ENCODE measurements at regions not wholly inside any gene's neighbourhood (a gene's known extent, or its start where the extent isn't known, plus 50 kb on each side); places are given as distances from the start of the nearest gene placed in this dataset.

DNA sequence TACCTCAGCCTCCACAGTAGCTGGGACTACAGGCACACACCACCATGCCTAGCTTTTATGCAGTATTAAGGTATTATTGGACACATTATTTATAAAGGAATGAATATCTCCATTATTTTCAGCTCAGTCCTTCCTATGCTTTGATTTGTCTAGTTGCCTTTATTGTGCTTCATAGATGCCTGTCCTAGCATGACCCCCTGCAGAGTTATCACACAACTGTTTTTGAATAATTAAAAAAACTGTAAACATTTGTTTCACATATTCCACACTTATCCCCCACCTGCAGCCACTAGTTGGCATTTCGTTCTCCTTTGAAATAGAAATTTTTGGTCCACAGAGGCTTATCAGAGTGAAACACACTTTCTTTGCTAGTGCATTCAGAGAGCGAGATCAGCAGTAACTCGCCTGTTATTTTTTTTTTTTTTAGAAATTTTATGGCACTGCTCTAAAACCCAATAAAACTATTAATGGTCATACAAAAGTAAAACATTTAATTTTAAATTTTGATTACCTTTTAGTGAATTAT is 151.8 kb upstream of the RASA1 start:
- DNase-seq (ENCODE audit: low read depth): no peak

DNA sequence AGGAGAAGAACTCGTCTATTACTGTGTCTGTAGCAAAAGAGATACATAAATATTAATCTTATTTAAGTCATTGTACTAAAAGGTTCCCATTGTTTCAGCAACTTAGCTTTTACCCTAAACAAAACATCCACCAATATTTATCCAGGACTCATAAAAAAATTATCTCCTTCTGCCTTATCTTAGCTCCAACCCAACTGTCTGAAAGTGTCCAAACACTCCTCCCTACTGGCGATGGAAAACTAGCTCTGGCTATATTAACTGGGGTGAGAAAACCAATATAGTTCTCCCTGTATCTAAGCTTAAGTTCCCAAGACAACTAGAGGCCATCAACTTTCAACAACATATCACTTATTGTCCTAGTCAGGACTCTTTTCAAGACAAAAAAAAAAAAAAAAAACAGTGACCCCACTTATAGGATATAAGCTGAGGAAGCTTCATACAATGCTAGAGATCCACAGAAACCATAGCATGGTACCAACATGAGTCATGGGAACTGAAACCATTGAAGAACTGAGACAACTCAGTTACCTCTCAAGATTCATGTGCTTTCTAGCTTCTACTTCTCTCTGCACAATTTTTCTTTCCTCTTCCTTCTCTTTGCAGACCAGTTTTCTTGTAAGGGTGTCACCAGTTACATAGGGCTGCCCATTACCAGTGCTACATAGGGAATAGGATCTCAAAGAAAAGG is 150.7 kb upstream of the RASA1 start:
- DNase-seq (ENCODE audit: low read depth): peak; percentile 92
- H3K4me3 ChIP-seq (ENCODE audit: low read depth, low read length): no peak overlapping the region
- TF ChIP-seq, protein P1, sequence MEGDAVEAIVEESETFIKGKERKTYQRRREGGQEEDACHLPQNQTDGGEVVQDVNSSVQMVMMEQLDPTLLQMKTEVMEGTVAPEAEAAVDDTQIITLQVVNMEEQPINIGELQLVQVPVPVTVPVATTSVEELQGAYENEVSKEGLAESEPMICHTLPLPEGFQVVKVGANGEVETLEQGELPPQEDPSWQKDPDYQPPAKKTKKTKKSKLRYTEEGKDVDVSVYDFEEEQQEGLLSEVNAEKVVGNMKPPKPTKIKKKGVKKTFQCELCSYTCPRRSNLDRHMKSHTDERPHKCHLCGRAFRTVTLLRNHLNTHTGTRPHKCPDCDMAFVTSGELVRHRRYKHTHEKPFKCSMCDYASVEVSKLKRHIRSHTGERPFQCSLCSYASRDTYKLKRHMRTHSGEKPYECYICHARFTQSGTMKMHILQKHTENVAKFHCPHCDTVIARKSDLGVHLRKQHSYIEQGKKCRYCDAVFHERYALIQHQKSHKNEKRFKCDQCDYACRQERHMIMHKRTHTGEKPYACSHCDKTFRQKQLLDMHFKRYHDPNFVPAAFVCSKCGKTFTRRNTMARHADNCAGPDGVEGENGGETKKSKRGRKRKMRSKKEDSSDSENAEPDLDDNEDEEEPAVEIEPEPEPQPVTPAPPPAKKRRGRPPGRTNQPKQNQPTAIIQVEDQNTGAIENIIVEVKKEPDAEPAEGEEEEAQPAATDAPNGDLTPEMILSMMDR (IDR thresholded peaks at IDR 0.05; ENCODE audit: low read depth, low read length, missing control alignments): no peak

More for the DNA sequence above, 151.8 kb upstream of the RASA1 start:
- TF ChIP-seq, protein P1 (IDR thresholded peaks at IDR 0.05; ENCODE audit: low read depth, low read length, missing control alignments): no peak
- H3K4me3 ChIP-seq (ENCODE audit: low read depth, low read length): no peak overlapping the region

DNA sequence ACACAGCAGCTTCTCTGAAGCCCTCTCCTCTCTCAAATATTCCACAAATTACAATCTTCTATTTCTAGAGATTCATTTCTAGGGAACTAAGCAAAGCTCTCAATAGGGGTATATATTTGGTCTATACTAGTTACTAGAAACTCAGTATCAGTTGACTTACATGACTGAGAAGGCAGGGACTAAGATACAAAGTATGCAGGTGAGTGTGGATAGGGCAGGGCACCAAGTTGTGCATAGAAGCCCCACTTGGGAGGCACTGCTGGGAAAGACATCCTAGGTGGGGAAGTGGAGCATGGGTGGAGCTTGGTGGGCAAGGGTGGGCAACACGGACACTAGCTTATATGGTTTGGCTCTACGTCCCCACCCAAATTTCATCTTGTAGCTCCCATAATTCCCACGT is 148.1 kb upstream of the RASA1 start:
- DNase-seq (ENCODE audit: low read depth): no peak
- no peak overlapping the region for H3K4me3 ChIP-seq (ENCODE audit: low read depth, low read length)
- TF ChIP-seq, protein P1 (IDR thresholded peaks at IDR 0.05; ENCODE audit: low read depth, low read length, missing control alignments): no peak

DNA sequence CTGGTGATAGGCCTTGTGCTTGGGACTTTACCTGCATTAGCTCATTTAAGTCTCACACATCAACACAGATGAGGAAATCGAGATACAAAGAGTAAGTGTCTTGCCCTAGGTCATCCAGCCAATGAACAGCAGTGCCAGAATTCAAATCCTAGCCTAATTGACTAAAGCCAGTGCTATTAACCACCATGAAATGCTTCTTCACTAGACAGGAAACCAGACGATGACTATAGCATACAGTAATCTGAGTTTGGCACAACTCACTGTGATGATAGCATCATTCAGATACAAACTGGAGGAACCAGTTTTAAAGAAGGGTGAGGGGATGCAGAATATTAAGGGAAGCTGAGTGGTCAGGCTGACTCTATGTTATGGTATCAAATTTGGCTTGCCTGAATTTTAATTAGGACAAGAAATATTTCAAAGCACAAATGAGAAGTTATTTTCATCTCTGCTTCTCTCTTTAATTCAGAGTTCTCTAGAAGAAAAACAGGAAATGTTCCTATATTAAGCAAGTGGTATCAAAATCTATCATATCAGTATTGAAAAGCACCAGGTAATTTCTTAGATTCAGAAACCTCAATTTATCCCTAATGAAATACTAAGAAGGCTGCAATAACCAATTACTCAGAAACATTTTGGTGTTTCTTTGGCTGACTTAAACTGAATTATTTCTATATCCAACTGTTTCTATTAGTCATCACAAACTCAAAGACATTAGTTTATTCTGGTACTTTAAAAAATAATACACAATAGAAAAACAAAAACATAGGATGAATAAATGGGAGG is 147.0 kb upstream of the RASA1 start:
- no peak overlapping the region for H3K4me3 ChIP-seq (ENCODE audit: low read depth, low read length)
- peak; percentile 29 for DNase-seq (ENCODE audit: low read depth)
- TF ChIP-seq, protein P1 (IDR thresholded peaks at IDR 0.05; ENCODE audit: low read depth, low read length, missing control alignments): no peak

DNA sequence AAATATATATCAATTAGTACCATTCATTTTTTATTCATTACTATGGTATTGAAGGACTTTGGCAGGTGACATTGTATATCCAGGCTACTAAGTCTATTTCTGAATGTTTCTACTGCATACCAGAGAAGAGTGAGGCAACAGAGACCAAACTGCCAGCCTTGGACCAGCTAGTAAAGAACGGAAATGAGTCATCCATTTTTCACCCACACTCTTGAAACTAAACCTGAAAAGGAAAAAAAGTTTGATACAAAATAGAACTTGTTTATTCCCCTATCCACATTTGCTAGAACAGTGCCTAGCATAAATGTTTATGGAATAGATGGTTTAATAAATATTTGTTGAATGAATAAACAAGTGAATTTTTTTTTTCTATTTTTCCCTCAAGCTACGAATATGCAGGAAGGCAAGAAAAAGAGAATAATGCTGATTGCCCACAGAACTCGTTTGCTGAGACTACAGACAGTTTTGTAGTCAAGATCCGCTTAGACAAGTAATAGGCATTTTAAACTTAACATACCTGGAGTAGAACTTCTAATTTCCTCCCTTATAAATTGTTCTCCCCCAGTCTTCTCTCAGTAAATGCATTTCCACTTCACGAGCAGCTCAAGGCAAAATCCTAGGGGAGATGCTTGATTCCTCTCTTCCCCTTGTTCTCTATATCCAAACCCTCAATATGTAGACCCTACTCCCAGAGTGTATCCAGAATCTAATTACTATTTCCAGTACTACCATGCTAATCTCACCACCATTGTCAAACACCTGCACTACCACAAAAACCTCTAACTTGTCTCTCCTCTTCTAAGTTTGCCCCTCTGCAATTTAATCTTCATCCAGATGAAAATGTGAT is 146.2 kb upstream of the RASA1 start:
- DNase-seq (ENCODE audit: low read depth): peak; percentile 71
- TF ChIP-seq, protein P1 (IDR thresholded peaks at IDR 0.05; ENCODE audit: low read depth, low read length, missing control alignments): no peak
- H3K4me3 ChIP-seq (ENCODE audit: low read depth, low read length): no peak overlapping the region; the same call in 1 of the 2 replicates

DNA sequence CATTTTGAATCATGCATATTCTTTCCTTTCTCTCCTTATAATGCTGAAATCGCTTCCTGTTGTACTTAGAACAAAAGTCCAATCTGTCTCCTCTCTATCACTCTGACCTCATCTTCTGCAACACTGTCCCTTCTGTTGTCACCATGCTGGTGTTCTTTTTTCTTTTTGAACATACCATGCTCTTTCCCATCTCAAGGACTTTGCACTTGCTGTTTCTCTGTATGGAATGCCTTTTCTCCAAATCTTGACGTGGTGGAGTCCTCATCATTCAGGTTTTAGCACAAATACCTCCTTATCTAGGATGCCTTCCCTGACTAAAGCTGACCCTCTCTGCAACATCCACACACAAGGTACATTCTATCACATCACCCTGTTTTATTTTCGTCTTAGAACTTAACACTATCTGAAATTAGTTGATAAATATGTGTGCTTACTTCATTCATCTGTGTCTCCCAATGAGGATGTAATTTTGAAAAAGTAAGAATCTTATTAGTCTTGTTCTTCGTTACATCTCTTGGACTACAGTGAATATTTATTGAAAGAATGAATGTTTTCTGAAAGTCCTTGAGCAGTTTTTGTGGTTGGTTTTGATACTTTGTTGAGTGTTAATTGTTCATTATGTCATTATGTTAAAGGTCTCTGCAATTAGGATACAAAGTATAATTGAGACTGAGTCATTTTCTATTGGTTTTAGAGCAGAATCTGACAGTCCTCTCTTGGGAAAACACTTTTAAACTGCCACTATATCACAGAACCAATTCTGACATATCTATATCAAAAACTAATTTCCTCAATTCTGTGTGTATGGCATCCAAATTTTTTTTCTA is 145.3 kb upstream of the RASA1 start:
- H3K4me3 ChIP-seq (ENCODE audit: low read depth, low read length): no peak overlapping the region; the same call in 1 of the 2 replicates
- DNase-seq (ENCODE audit: low read depth): no peak
- TF ChIP-seq, protein P1 (IDR thresholded peaks at IDR 0.05; ENCODE audit: low read depth, low read length, missing control alignments): no peak

Measured in GM12864 (cell line).